ENCODE measurements at regions not wholly inside any gene's neighbourhood (a gene's known extent, or its start where the extent isn't known, plus 50 kb on each side); places are given as distances from the start of the nearest gene placed in this dataset.

DNA sequence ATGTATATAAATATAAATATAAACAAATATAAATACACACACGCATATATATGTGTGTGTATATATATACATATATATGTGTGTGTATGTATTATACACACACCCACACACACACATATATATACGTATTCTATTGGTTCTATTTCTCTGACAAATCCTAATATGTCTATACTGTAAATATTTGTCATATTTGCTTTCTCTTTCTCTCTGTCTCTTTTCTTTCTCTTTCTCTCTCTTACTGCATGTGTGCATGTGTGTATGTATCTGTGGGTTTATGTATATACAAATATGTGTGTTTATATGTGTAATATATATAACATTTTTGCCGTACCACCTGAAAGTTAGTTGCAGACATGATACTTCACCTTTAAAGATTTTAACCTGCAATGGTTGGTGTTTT, 174.2 kb upstream of the PLEKHG7 start:
- no peak for DNase-seq

DNA sequence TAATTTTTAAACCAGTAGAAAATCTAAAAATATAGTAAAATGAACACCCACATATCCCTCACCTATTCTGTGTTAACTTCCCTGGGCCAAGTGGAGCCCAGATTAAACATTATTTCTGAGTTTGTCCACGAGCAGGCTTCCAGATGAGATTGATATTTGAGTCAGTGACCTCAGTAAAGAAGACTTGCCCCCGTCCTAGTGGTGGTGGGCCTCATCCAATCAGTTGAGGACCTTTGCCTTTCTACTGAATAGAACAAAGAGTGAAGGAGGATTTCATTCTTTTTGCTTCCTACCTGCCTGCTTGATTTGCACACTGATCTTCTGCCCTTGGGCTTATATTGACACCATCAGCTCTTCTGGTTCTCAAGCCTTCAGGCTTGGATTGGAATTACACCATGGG, 174.7 kb upstream of the PLEKHG7 start:
- no peak for DNase-seq

DNA sequence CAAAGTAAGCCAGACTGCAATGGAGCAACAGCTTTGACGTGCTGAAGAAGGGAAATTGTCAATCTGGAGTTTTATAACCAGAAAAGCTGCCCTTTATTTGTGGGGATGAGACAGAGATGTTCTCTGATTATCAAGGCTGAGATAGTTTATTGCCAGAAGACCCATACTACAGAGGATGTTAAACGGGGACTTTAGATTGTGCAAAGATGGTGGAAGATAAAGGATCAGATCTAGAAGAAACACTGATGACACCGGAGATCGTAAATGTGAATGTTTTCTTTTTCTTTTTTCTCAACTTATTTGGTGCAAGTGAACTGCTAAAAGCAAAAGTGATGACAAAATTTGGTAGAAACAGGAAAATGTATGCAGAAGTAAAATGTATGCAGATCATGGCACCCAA, 178.3 kb upstream of the PLEKHG7 start:
- DNase-seq: no peak

DNA sequence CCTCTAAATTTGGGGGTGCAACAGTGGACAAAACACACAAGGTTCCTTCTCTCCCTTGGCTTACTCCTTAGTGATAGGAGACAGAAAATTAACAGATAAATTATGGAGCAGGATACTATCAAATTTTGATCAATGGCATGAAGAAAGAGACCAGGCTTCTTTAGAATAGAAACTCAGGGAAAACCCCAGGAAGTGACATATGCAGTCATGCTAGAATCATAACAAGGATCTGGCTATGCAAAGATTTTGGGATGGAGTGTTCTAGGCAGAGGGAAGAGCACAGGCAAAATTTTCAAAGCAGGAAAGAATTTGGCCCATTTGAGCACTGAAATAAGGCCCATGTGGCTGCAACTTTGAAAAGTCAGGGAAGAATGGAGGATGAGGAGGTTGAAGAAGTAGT, 182.3 kb upstream of the PLEKHG7 start:
- DNase-seq: no peak

DNA sequence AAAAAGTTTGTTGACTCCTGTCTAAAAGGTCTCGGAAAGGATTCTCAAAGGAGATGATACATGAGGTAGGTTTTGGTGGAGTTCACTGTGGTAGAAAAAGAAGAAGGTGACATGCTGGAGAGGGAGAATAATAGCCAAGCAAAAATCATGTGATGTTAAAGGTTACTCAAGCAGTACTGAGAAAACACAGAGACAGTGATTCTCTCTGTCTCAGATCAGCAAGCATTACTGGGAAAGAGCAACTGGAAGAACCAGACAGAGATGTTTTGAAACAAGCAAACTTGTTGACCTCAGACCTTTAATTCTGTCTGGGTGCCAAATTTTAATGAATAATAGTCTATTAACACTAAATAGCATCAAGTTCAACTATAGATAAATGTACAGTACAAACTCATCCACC, 183.5 kb upstream of the PLEKHG7 start:
- DNase-seq: no peak

DNA sequence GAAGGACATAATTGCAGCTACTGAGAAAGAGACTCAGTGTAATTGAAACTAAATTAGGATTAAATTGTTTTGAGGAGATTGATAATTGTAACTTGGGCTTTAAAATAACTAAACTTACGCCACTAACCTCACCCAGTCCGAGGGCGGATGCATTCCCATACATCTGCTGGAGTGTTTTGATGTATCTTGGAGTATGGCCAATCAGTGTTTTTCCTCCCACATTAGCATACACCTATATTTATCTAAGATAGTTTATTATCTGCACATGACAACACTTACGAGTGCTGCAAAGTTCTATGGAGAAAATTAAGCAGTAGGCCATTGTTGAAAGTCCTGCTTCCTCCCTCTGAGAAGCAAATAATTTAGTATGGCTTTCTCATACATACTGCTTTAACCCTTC, 184.7 kb upstream of the PLEKHG7 start:
- DNase-seq: no peak

DNA sequence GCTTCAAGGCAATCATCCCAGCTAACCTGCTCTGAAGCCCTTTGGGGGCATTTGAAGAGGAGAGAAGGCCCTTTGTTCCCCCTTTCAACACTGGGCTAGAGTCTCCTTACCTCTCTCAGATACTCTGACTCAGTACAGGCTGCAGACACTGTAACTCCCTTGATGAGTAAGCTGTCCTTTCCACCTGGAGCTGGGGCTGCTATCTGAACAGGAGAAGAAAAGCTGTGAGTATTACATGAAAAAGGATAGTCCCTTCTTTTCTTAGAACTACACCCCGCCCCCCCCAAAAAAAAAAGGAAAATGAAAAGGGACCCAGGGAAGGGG, 186.6 kb upstream of the PLEKHG7 start:
- DNase-seq: peak; percentile 63

DNA sequence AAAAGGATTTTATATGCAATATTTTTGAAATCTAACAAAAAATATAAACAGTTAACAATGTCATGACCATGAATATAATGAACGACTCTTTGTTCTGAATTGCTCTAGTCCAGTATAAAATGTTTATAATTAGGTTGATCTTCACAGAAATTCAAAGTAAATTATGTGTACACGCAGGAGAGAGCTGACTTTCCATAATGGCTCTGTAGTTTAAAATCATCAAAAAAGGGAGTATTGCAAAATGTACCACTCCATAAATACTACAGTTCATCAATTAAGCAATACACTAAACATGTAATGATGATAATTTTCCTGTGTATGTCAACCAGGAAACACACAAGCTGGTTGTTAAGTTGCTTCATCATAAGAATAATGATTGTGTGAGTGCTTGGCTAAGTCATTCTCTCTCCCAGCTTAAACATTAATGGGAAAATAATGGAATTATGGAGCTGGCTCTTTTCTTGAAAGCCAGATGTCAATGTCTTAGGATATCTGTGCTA, 189.5 kb upstream of the PLEKHG7 start:
- DNase-seq: no peak

DNA sequence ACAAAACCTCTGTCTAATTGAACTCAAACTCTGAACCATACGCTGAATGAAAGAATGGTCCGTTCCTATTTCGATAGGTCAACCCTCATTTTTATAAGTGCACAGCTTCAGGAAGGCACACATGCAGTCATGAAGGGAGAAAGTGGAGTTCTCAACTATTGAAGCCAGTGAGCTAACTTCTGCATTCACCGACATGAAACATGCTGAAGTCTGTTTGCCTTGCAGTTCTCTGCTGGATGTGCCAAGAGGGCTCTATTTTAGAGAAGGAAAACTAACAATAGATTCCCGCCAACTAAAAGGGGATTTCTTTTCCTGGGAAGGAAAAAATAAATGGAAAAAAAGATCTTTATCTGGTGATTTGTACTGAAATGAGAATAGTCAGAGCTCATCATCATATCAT, 191.0 kb upstream of the PLEKHG7 start:
- DNase-seq: no peak

DNA sequence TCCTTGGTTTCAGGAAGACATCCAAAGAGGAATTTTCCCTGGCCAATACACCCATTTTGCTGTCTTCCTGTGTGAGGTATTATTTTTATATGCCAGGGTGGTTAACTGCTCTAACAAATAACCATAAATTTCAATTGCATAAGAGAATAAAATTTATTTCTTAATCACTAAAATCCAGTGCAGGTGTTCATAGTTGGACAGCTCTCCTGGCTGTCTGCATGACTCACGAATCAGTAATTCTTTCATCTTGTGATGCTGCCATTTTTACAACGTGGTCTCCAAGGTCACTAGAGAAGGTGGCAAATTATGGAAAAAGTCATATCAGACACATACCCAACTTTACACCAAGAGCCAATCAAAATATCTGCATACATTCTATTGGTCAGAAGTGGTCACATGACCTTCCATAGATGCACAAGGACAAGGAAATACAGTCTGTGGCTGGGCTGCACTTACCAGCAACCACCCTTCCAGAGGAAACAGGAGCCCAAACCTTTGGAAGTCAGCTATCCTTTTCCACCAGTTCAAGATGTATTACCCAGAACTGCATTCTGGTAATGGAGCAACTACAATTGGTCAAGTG, 193.5 kb upstream of the PLEKHG7 start:
- DNase-seq: no peak

DNA sequence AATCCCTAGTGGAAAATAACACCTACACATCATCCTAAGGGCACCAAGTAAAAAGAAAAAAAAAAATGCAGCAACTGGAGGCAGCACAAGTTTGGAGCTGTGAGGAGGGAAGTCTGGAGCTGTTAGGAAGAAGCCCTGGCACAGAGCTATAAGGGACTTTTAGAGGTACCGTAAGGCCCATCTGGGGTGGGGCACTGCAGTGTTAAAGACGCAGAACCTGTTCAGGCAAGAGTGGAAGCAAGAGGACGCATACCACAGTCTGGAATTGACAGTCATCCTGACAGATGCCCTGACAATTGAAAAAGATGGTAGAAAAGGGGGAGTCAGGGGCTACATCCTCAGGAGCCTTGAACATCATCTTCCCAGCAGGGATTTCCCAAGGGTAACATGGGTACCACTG, 195.9 kb upstream of the PLEKHG7 start:
- no peak for DNase-seq

DNA sequence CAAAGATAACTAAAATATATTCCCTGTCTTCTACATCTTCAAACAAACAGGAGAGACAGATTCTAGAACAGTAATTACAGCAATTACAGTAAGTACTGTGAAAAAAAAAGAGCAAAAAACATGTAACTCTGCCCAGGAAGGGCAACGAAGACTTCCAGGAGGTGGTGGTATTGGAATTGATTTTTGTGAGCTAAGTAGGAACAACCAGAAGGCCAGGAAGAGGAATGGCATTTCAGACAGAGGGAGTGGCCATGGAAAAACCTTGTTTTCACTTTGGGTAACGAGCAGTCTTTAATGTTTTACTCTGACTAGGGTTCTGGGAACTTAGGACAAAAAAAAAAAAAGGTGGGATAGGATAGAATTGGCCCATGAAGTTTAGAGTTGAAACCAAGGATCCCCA, 196.3 kb upstream of the PLEKHG7 start:
- no peak for DNase-seq

DNA sequence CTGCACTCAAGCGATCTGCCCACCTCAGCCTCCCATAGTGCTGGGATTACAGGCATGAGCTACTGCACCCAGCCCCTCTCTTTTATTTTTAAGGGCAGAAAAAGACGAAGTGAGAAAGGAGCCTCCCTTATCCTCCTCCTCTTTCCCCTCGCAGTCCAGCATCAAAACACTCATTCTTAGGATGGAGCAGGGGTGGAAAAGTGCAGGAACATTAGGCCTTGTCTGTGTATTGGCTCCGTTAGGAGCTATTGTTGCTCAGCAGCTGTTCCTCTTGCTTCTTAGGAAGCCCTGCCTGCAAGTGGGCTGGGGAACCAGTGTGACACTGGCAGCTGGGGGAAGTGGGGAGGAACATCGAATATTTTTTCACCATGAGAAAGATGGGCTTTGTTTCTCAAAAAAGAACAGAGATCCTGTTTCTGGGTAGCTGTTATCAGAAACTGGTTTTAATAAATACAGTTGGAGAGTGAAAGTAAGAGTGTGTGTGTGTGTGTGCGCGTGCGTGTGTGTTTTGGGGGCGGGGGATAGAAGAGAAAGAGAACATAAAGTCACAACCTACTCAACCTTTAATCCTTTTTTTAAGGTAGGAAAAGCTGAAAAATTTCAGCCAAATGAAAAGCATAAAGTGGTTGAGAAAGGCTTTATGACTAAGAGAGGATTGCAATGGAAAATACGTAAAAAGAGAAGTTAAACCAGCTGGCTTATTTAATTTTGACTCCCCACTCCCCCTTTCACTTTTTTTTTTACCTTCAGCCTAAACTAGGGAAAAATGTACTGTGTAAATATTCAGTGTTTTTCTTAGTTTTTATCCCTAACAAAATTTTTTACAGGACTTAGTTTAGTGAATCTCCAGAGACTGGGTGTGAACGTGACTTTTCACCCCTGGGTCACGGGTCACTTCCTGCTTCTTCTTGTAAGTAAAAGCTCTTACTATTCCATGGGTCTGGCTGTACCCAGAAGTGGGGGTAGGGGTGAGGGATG, 197.2 kb upstream of the PLEKHG7 start:
- DNase-seq: no peak

DNA sequence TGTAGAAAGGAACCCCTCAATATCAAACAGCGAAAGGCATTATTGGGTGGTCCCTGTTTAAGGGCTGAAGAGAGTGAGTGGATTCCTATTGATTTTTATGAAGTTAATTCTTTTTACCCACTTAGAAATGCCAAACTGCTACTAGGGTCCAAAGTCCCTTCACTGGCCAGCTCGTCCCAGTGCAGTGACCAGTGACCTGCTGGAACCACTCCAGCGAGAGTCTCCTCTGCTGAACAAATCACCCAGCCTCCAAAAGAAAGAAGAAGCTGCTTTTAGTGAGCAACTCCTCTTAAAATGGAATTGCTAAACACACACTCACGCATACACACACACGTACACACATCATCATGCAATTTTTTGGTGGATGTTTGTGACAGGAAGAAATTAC, 198.2 kb upstream of the PLEKHG7 start:
- no peak for DNase-seq

DNA sequence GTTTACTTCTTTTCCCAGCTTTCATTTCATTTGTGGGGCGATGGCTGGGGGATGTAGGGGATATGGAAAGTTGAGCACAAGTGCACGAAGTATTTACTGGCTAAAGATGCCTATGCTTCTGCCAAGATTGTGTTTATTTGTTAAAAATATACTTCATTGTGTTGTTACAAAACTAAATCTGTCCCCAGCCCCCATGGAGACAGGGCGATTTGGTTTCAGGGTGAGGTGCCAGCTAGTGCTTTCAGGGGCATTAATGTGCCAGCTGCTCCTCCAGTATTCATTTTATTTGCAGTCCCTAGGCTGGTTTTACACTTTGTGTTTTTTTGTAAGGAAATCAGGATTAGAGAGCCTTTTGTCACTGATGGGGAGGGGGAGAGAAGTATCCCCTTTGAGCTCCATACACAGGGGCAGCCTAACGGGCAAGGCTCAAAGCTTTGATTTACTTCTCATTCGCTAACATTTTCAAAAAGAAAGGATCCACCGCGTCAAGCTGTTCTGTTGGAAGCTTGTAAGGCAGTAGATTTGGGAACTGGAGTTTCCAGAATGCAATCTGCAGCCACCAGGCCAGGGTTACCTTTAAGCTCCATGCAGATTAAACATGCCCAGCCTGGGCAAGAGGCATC, 198.7 kb upstream of the PLEKHG7 start:
- no peak for DNase-seq

DNA sequence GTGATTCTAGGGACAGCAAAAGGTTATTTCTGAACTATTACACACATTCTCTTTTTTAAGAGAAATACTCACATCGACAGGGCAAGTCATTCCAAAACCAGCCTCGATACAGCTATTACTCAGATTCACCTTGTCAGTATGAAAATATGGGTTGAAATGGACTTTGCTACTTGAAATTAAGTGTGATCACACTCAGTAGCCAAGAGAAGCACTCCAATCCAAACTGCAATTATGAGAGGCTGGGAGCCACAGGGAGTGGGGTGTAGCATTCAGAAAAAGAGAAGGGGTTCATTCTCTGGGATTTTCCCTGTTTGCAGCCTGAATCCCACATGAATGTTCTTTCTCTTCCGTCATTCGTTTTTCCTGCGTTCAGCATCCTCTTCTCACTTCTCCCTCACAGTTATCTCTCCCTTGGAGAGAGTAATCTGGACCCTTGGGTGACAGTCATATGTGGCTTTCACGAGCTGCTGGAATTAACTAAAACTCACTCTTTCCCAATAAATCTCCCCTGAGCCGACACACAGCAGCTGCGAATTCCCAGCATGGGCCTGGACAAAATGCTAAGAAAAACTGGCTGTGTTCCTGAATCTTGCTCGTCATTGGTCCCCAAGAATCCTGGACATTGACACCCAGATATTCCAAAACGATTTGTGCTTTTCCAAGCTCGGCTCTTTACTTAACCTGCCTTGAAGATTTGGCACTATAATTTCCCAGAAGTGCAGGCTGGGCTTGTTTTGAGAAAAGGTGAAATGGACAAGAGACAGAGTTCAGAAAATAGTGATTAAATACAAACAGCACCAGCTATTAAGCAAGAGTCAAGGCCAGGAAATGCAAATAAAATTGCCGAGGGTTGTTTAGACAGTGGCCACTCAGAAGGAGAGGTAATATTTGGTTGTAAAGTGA, 199.5 kb upstream of the PLEKHG7 start:
- no peak for DNase-seq

DNA sequence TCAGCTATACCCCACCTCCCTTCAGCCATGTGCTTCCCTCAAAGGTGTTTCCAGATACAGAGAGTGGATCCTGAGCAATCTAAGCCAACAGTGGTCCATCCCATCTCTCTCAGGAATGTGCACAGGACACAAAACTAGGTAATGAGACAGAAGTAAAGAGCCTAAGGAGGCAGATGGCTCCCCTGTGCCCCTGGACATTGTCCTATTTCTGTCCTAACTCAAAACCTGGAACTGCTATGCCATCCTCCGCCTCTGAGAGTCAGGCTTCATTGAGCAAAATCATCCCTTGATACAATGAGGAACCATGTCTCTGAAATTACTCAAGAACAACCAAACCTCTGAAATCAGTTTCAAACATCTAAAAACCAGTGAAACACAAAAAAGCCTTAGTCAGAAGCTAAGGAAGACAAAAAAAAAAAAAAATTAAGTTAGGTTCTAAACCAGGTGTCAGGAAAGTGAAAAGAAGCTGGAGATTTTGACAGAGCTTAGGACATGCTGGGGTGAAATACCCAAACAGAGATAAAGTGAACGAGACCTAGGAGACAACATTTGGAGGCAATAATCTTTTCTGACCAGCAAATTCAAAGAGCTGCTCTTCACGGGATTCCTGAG, 200.3 kb upstream of the PLEKHG7 start:
- DNase-seq: no peak

DNA sequence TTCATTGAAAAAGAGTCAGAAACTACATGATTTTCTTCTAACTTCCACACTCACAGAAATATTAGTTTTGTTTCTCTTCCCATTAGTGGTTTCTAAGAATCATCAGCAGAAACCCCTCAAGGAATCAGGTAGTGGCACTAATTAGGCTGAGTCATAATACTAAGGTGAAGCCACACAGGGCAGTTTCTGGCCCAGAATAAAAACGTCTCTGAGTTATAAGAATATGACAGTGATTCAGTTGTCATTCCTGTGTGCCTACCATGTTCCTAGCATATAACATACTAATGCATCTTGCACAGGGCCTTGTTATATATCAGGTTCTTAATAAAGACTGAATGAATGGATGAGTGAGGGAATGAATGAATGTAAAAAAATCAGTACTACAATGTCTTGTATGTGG, 206.0 kb upstream of the PLEKHG7 start:
- no peak for DNase-seq

DNA sequence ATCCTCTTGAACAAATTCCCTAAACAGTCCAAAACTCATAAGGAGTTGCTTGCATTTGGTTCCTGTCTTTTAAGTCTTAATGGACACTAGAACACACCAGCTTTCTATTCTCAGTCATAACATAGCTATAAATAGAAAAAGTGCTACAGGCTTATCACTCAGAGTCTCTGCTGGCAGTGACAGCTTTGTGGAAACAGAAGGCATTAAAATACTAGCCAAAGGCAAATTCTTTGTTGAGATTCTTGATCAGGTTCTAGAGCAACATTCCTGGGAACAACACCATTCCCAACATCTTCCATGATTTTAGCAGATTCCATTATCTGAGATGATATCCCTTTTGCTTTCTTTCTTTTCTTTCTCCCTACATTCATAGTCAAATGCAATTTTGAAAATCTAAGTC, 207.7 kb upstream of the PLEKHG7 start:
- no peak for DNase-seq

DNA sequence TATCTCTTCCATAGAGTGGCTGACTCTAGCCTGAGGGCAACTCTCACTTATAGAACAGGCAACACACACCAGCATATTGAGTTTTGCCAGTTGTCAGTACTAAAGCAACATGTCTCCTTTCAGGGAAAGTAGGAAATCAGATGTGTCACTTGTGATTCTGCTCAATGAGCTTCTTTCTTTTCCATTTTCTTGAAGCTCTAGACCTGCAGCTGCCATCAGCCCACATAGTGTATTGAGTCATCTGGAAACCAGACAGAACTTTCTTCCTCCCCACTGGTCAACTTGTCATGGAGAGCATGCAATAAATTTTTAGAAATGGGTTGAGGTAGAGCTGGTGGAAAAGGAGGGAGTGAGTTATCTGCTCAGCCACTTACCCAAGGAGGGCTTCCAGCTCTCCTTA, 209.0 kb upstream of the PLEKHG7 start:
- no peak for DNase-seq

DNA sequence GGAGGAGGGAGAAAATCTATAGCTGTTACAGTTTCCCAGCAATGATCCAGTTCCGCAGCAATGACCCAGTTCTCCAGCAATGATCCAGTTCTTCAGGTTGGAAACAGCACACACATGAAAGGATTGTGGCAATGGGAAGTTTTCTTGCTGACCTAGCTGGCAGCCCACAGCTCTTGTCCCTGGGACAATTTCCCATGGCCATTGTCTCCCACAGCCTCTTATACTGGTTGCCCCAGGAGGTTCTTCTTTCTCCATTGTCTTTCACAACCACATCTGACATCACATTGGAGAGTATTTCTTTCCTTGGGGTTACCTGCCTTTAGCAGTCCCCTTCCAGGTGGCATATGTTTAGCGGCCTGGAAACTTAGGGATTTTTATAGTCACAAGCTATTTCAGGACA, 209.8 kb upstream of the PLEKHG7 start:
- no peak for DNase-seq

DNA sequence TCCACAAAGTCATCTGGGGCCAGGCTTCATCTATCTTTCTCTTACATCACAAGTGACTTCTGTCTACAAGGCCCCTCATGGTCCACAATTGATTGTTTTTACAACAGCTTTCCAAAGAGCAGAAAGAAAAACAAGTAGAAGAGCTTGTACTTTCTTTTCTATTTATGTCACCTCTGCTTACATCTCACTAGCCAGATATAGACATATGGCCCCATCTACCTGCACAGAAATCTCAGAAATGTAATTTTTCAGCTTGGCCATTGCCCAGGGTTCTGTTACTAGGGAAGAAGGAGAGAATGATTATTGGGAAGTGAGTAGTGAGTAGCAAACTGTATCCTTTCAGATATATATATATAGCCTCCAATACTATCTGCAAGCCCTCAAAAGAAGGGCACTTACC, 210.5 kb upstream of the PLEKHG7 start:
- no peak for DNase-seq

DNA sequence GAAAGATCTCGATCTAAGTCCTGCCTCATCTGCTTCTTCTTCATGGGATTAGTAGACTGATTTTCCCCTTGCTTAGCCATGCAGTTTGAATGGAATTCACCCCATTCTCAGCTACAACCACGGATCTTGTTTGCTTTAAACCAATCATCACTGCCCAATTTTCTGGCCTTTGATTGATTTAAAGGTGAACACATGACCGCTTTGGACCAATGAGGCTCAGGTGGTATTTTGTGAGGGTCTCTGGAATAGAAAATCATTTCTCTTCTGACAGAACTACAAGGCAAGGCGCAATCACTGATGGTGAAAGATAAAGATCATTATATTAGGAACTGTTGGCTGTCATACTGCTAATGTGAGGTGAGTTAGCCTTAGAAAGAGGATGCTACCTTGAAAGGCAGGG, 213.0 kb upstream of the PLEKHG7 start:
- no peak for DNase-seq

All from NCI-H226 (cell line).